ENCODE measurements at regions not wholly inside any gene's neighbourhood (a gene's known extent, or its start where the extent isn't known, plus 50 kb on each side); places are given as distances from the start of the nearest gene placed in this dataset.

DNA sequence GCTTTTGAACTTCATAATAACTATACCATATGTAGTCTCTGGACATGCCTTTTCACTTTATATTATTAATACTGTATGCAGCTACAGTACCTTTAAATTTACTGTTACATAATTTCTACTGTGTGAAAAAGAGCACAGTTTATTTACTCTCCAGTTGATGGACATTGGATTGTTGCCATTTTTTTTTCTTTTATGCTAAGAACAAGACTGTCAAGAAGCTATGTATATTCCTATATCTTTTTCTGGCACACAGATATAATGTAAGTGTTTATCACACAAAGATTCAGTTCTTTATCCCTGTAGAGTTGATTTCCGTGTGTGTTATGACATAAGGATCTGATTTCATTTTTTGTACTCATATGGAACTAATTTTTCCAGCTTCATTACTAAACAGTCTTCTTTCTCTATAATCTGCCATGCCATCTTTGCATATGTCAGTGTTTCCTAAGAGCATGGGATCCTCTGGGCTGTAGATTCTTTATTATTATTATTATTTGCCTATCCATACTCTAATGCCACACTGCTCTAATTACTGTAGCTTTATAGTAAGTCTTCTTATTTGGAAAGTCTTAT, 593.0 kb upstream of the ATP2B1 start:
- no peaks in the 10 kb centered on the region for H3K4me1 ChIP-seq (ENCODE audit: low read depth)
- TF ChIP-seq, protein P1, sequence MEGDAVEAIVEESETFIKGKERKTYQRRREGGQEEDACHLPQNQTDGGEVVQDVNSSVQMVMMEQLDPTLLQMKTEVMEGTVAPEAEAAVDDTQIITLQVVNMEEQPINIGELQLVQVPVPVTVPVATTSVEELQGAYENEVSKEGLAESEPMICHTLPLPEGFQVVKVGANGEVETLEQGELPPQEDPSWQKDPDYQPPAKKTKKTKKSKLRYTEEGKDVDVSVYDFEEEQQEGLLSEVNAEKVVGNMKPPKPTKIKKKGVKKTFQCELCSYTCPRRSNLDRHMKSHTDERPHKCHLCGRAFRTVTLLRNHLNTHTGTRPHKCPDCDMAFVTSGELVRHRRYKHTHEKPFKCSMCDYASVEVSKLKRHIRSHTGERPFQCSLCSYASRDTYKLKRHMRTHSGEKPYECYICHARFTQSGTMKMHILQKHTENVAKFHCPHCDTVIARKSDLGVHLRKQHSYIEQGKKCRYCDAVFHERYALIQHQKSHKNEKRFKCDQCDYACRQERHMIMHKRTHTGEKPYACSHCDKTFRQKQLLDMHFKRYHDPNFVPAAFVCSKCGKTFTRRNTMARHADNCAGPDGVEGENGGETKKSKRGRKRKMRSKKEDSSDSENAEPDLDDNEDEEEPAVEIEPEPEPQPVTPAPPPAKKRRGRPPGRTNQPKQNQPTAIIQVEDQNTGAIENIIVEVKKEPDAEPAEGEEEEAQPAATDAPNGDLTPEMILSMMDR (IDR thresholded peaks at IDR 0.05): no peak
- no peaks in the 10 kb centered on the region for H3K9me3 ChIP-seq
- DNase-seq (no peak), ATAC-seq (no peak)
- intact Hi-C loops (cut with DNase I, micrococcal nuclease): no loop called here
- no peaks in the 10 kb centered on the region for H3K36me3 ChIP-seq (ENCODE audit: low read depth)
- H3K4me3 ChIP-seq: no peak overlapping the region

DNA sequence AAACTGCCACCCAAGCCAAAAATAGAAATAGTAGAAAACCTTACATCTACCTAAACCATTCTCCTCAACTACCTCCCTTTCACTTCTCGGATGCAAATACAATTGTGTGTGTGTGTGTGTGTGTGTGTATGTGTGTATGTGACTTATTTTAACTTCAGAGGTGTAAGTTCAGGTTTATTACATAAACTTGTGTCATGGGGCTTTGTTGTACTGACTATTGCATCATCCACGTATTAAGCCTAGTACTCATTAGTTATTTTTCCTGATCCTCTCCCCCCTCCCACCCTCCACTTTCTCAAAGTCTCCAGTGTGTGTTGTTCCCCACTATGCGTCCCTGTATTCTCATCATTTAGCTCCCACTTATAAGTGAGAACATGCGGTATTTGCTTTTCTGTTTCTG, 592.5 kb upstream of the ATP2B1 start:
- no peaks in the 10 kb centered on the region for H3K4me1 ChIP-seq (ENCODE audit: low read depth)
- no peaks in the 10 kb centered on the region for H3K36me3 ChIP-seq (ENCODE audit: low read depth)
- ATAC-seq (no peak), DNase-seq (no peak)
- intact Hi-C loops (cut with DNase I, micrococcal nuclease): no loop called here
- H3K4me3 ChIP-seq: no peak overlapping the region
- TF ChIP-seq, protein P1 (IDR thresholded peaks at IDR 0.05): no peak
- H3K9me3 ChIP-seq: no peaks in the 10 kb centered on the region

DNA sequence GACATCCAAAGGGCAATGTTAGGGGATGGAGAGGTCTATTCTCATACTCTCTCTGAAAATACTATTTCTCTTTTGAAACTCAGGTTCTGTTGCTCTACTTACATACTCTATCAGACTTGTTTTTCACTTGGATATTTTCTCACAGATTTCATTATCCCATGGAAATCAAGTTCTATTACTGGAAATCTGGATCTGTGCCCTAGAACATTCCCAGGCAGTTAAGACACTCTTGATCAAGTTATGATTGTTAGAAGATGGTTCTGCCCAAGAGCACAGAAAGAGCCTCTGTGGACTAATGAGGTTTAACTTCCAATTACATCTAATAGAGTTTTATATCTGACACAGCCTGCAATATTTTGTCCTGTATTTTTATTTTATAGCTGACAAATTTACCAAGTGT, 591.0 kb upstream of the ATP2B1 start:
- TF ChIP-seq, protein P1 (IDR thresholded peaks at IDR 0.05): no peak
- DNase-seq: no peak
- H3K4me3 ChIP-seq: no peak overlapping the region

DNA sequence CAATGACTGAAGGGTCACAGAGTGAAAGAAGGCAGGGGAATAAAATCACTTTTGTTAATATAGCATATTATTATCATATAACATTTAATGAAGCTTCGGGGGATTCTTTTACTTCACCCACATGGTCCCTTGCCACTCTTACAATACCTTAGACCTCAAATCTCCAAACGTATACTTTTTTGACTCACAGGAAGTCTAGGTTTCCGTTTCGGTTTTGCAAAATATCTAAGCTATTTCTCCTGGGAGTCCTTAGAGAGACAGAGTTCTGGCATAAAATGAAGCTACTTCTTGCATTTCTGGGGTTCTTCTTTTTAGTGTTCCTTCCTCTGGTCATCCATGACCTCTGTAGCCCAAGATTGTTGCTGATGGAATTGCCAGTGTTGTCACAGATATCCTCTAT, 590.5 kb upstream of the ATP2B1 start:
- intact Hi-C loops (cut with DNase I, micrococcal nuclease): no loop called here
- no peaks in the 10 kb centered on the region for H3K36me3 ChIP-seq (ENCODE audit: low read depth)
- H3K4me1 ChIP-seq (ENCODE audit: low read depth): no peaks in the 10 kb centered on the region
- TF ChIP-seq, protein P1 (IDR thresholded peaks at IDR 0.05): no peak
- ATAC-seq (no peak), DNase-seq (no peak)
- H3K4me3 ChIP-seq: no peak overlapping the region
- H3K9me3 ChIP-seq: no peaks in the 10 kb centered on the region

More for the DNA sequence above, 591.0 kb upstream of the ATP2B1 start:
- Histone ChIP-seq H3K36me3 (ENCODE audit: low read depth) (no peaks in the 10 kb centered on the region), H3K4me1 (ENCODE audit: low read depth) (no peaks in the 10 kb centered on the region), H3K9me3 (no peaks in the 10 kb centered on the region)
- no peak for ATAC-seq
- intact Hi-C loops (cut with DNase I, micrococcal nuclease): no loop called here

DNA sequence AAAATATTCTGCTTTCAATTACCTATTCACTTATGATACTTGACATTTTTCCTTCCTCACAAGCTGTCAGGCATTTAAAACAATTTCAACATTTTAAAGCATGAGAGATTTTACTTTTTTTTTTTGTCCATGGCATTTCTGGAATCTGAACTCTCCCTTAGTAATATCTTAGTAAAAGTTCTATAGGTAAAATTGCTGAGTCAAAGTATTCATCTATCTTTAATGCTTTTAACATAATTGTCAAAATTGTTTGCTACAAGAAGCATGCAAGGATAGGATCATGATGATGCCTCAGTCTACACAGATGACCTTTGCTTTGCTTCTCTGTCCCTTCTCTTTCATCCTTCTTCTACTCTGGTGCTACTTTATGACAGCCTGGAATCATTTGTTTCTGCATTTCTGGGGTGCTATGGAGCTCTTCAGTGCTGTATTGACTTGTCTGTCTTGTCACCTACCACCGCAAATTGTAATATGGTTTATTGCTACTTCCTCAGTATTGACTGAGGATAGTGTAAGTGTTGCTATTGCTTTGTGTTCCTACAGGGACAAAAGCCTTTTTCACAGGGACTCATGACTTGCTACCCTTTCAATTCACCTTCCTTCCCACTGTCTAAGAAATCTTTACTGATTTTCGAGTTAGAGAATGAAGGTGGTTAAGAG, 589.8 kb upstream of the ATP2B1 start:
- TF ChIP-seq, protein P1 (IDR thresholded peaks at IDR 0.05): no peak
- ATAC-seq (no peak), DNase-seq (no peak)
- no peaks in the 10 kb centered on the region for H3K4me1 ChIP-seq (ENCODE audit: low read depth)
- no peaks in the 10 kb centered on the region for H3K9me3 ChIP-seq
- H3K4me3 ChIP-seq: no peak overlapping the region
- H3K36me3 ChIP-seq (ENCODE audit: low read depth): no peaks in the 10 kb centered on the region
- intact Hi-C loops (cut with DNase I, micrococcal nuclease): no loop called here

Data from mucosa of descending colon (tissue), 3 donors.